ENCODE measurements at regions not wholly inside any gene's neighbourhood (a gene's known extent, or its start where the extent isn't known, plus 50 kb on each side); places are given as distances from the start of the nearest gene placed in this dataset.

GRCh38 chr16:85475691-85476300 is 137.3 kb upstream of the GSE1 start:
- TF ChIP-seq, protein P1, sequence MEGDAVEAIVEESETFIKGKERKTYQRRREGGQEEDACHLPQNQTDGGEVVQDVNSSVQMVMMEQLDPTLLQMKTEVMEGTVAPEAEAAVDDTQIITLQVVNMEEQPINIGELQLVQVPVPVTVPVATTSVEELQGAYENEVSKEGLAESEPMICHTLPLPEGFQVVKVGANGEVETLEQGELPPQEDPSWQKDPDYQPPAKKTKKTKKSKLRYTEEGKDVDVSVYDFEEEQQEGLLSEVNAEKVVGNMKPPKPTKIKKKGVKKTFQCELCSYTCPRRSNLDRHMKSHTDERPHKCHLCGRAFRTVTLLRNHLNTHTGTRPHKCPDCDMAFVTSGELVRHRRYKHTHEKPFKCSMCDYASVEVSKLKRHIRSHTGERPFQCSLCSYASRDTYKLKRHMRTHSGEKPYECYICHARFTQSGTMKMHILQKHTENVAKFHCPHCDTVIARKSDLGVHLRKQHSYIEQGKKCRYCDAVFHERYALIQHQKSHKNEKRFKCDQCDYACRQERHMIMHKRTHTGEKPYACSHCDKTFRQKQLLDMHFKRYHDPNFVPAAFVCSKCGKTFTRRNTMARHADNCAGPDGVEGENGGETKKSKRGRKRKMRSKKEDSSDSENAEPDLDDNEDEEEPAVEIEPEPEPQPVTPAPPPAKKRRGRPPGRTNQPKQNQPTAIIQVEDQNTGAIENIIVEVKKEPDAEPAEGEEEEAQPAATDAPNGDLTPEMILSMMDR (IDR thresholded peaks at IDR 0.05) = no peak
- TF ChIP-seq POLR2AphosphoS5 (IDR thresholded peaks at IDR 0.05; ENCODE audit: low read depth, low read length) = no peak
